ENCODE measurements at regions not wholly inside any gene's neighbourhood (a gene's known extent, or its start where the extent isn't known, plus 50 kb on each side); places are given as distances from the start of the nearest gene placed in this dataset.

- no peak for TF ChIP-seq GATA3 (IDR thresholded peaks at IDR 0.05; ENCODE audit: low read depth, low read length)
- no peak for TF ChIP-seq GATA2 (IDR thresholded peaks at IDR 0.05; ENCODE audit: low read depth, low read length)
Measured at GRCh38 chr6:21826904-21827303, 233.4 kb downstream of the SOX4 start.
